Astrocyte of the spinal cord (primary cell): ENCODE measurements at regions not wholly inside any gene's neighbourhood (a gene's known extent, or its start where the extent isn't known, plus 50 kb on each side); places are given as distances from the start of the nearest gene placed in this dataset.

Source experiments
- DNase-seq: peaks from one replicate; pipeline ENCODE4 v3.0.0; 2011; ENCODE audit warnings: low read depth, low spot score
- H3K4me3 ChIP-seq: 2 replicates; pipeline ENCODE4 v1.5.1; 2011; ENCODE audit warnings: low read depth, mild to moderate bottlenecking, low read length, moderate library complexity
- CTCF ChIP-seq: IDR thresholded peaks from 2 replicates; pipeline ENCODE4 v1.5.1; 2012; ENCODE audit warnings: low read depth, mild to moderate bottlenecking, low read length, inconsistent platforms
- in situ Hi-C: cut with HindIII; loops from 2 replicates; pipeline ENCODE4 v1.10.0; 2017; ENCODE audit warnings: low sequenced_read_pairs

GRCh38 chr18:2219706-2220105, 351.6 kb downstream of the METTL4 start:
- TF ChIP-seq CTCF = no peak
- no peak for DNase-seq
- in situ Hi-C loops = no loop called here
- H3K4me3 ChIP-seq = no peak overlapping the region

- no peak overlapping the region for H3K4me3 ChIP-seq
- in situ Hi-C loops = no loop called here
- no peak for TF ChIP-seq CTCF
- no peak for DNase-seq
Observed at GRCh38 chr18:2222270-2223185, 348.8 kb downstream of the METTL4 start.

GRCh38 chr18:2223449-2223848, 347.9 kb downstream of the METTL4 start:
- peak overlapping the region; percentile 37 for H3K4me3 ChIP-seq
- peak; percentile 63 for DNase-seq
- in situ Hi-C loops = no loop called here
- no peak for TF ChIP-seq CTCF

- peak overlapping the region; percentile 37 for H3K4me3 ChIP-seq
- DNase-seq = peak; percentile 71
- TF ChIP-seq CTCF = peak; percentile 64
- in situ Hi-C loops = no loop called here
Observed at GRCh38 chr18:2223849-2224248, 347.5 kb downstream of the METTL4 start.

- TF ChIP-seq CTCF = no peak
- in situ Hi-C loops = no loop called here
- no peak overlapping the region for H3K4me3 ChIP-seq
- DNase-seq = no peak
Observed at GRCh38 chr18:2236232-2236631, 335.1 kb downstream of the METTL4 start.

GRCh38 chr18:2237706-2238105, 333.6 kb downstream of the METTL4 start:
- H3K4me3 ChIP-seq = no peak overlapping the region
- TF ChIP-seq CTCF = no peak
- in situ Hi-C loops = no loop called here
- no peak for DNase-seq
